GM12874 (cell line): ENCODE measurements at regions not wholly inside any gene's neighbourhood (a gene's known extent, or its start where the extent isn't known, plus 50 kb on each side); places are given as distances from the start of the nearest gene placed in this dataset.

Experiments
- CTCF ChIP-seq: IDR thresholded peaks from 2 replicates; pipeline ENCODE4 v1.5.1; 2011; ENCODE audit warnings: low read depth, mild to moderate bottlenecking, control low read depth, low read length, moderate library complexity; ENCODE audit not compliant: insufficient read depth

GRCh38 chr1:56036479-56036878 is 542.9 kb downstream of the PLPP3 start:
- TF ChIP-seq CTCF, result no peak

GRCh38 chr1:56034847-56035481 is 544.4 kb downstream of the PLPP3 start:
- no peak for TF ChIP-seq CTCF

- no peak for TF ChIP-seq CTCF
These were observed 545.1 kb downstream of the PLPP3 start for GRCh38 chr1:56034222-56034621.

- no peak for TF ChIP-seq CTCF
These were observed 545.9 kb downstream of the PLPP3 start for GRCh38 chr1:56033321-56034037.

- no peak for TF ChIP-seq CTCF
These were observed 547.2 kb downstream of the PLPP3 start for GRCh38 chr1:56032096-56032676.

- no peak for TF ChIP-seq CTCF
These were observed 548.4 kb downstream of the PLPP3 start for GRCh38 chr1:56031001-56031400.

GRCh38 chr1:56029319-56030003 is 549.9 kb downstream of the PLPP3 start:
- TF ChIP-seq CTCF, result no peak
